ENCODE measurements at regions not wholly inside any gene's neighbourhood (a gene's known extent, or its start where the extent isn't known, plus 50 kb on each side); places are given as distances from the start of the nearest gene placed in this dataset.

- DNase-seq, result no peak
Measured at GRCh38 chr3:16808393-16809107, 76.2 kb upstream of the PLCL2 start.

GRCh38 chr3:16809482-16809881 is 75.3 kb upstream of the PLCL2 start:
- DNase-seq, result peak in 4 of 56 donors; percentile 13 to 30 (median 24)

GRCh38 chr3:16809993-16810392 is 74.8 kb upstream of the PLCL2 start:
- no peak for DNase-seq

- DNase-seq, result no peak
Measured at GRCh38 chr3:16810593-16811367, 74.0 kb upstream of the PLCL2 start.

- DNase-seq, result no peak
Measured at GRCh38 chr3:16811950-16812349, 72.8 kb upstream of the PLCL2 start.

- no peak for DNase-seq
Measured at GRCh38 chr3:16813336-16813735, 71.4 kb upstream of the PLCL2 start.

GRCh38 chr3:16816048-16816780 is 68.5 kb upstream of the PLCL2 start:
- DNase-seq, result no peak

GRCh38 chr3:16817197-16817596 is 67.6 kb upstream of the PLCL2 start:
- DNase-seq, result no peak

GRCh38 chr3:16818194-16818593 is 66.6 kb upstream of the PLCL2 start:
- no peak for DNase-seq

- DNase-seq, result no peak
Measured at GRCh38 chr3:16818945-16819344, 65.8 kb upstream of the PLCL2 start.

- DNase-seq, result no peak
Measured at GRCh38 chr3:16820485-16820884, 64.3 kb upstream of the PLCL2 start.

GRCh38 chr3:16821053-16821452 is 63.7 kb upstream of the PLCL2 start:
- DNase-seq, result no peak

GRCh38 chr3:16824081-16824696 is 60.6 kb upstream of the PLCL2 start:
- no peak for DNase-seq

- DNase-seq, result no peak
Measured at GRCh38 chr3:16825617-16826204, 59.0 kb upstream of the PLCL2 start.

- DNase-seq, result no peak
Measured at GRCh38 chr3:16828815-16829214, 55.9 kb upstream of the PLCL2 start.

GRCh38 chr3:16831846-16832245 is 52.9 kb upstream of the PLCL2 start:
- no peak for DNase-seq

- no peak for DNase-seq
Measured at GRCh38 chr3:16834214-16834613, 50.5 kb upstream of the PLCL2 start.

GRCh38 chr3:16834753-16835152 is 50.0 kb upstream of the PLCL2 start:
- DNase-seq, result no peak
